ENCODE measurements at regions not wholly inside any gene's neighbourhood (a gene's known extent, or its start where the extent isn't known, plus 50 kb on each side); places are given as distances from the start of the nearest gene placed in this dataset.
A peak's percentile ranks its signal among the peaks of the same experiment; 100 is the strongest.

DNA sequence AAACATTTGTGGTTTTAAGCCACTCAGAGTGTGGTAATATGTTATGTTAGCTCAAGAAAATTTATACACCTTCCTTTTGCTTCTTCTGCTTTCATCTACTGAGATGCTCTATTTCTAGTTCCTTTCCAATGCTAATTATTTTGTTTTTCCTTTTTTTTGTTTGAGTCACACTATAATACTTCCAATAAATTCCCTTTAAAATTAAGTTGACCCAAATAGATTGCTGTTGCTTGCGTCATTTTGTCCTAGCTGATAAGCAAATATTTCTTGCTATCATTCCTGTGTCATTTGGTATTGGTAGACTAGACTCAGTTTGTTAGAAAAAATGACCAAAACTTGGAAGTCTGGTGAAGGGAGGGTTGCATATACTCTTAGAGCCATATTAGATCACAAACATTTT lies 437.0 kb upstream of the CNTN6 start:
- Histone ChIP-seq H3K4me3 (no peak overlapping the region), H3K27ac (no peak overlapping the region), H3K4me1 (no peaks in the 10 kb centered on the region), H3K9me3 (no peaks in the 10 kb centered on the region), H3K4me2 (no peak overlapping the region)
- 3% methylated on average over 1 of the region's 1 CpG for WGBS (ENCODE audit: missing lambda C conversion rate)
- ATAC-seq (no peak), FAIRE-seq (no peak), DNase-seq (ENCODE audit: low read depth in 1 of 2, low spot score in 1 of 2) (no peak)
- TF ChIP-seq CTCF (IDR thresholded peaks at IDR 0.05), result no peak
- no peak for TF ChIP-seq EHF (CRISPR knock-in tag; IDR thresholded peaks at IDR 0.05)
- no peak for TF ChIP-seq ZC3H11A (IDR thresholded peaks at IDR 0.05)
- TF ChIP-seq ESRRA (IDR thresholded peaks at IDR 0.05; ENCODE audit: borderline replicate concordance, low read length), result no peak
- no peak for TF ChIP-seq POLR2AphosphoS2 (conservative IDR thresholded peaks at IDR 0.05; ENCODE audit: low read length)
- TF ChIP-seq MAFK (IDR thresholded peaks at IDR 0.05; ENCODE audit: partially characterized antibody), result no peak
- no peak for TF ChIP-seq FOSB (CRISPR knock-in tag; IDR thresholded peaks at IDR 0.05)
- no peak for TF ChIP-seq NR3C1 (IDR thresholded peaks at IDR 0.05)
- no peak for TF ChIP-seq GATA3 (IDR thresholded peaks at IDR 0.05; ENCODE audit: borderline replicate concordance)
- no peak for TF ChIP-seq KDM5A (IDR thresholded peaks at IDR 0.05)
- TF ChIP-seq ELK1 (IDR thresholded peaks at IDR 0.05; ENCODE audit: low read depth, low read length), result no peak
- no peak for TF ChIP-seq EHMT2 (IDR thresholded peaks at IDR 0.05; ENCODE audit: low read depth)
- POLR2A ChIA-PET, result no interaction called here
- CTCF ChIA-PET, result no interaction called here

GRCh38 chr3:661356-661755 lies 431.5 kb upstream of the CNTN6 start:
- CTCF ChIA-PET, result no interaction called here

GRCh38 chr3:674116-674515 lies 418.7 kb upstream of the CNTN6 start:
- ChIA-PET CTCF (no interaction called here), POLR2A (no interaction called here)
- Histone ChIP-seq H3K4me2 (no peak overlapping the region), H3K9me3 (no peaks in the 10 kb centered on the region; the same call in 2 of the 3 replicates), H3K27ac (no peak overlapping the region), H3K4me1 (no peaks in the 10 kb centered on the region), H3K4me3 (no peak overlapping the region)
- FAIRE-seq, result no peak
- ATAC-seq, result no peak
- WGBS (ENCODE audit: missing lambda C conversion rate), result 9% methylated on average over 2 of the region's 2 CpGs
- no peak for DNase-seq (ENCODE audit: low read depth in 1 of 2, low spot score in 1 of 2)
- TF ChIP-seq RARB (CRISPR knock-in tag; IDR thresholded peaks at IDR 0.05) (no peak), KDM1A (IDR thresholded peaks at IDR 0.05; ENCODE audit: low read depth) (no peak), EP300 (IDR thresholded peaks at IDR 0.05) (no peak), EHMT2 (IDR thresholded peaks at IDR 0.05; ENCODE audit: low read depth) (no peak), ZNF302 (CRISPR knock-in tag; IDR thresholded peaks at IDR 0.05) (no peak), MAZ (IDR thresholded peaks at IDR 0.05; ENCODE audit: borderline replicate concordance, low read depth, low read length) (no peak), HEYL (CRISPR knock-in tag; IDR thresholded peaks at IDR 0.05) (no peak), FOXS1 (CRISPR knock-in tag; IDR thresholded peaks at IDR 0.05) (no peak), REST (IDR thresholded peaks at IDR 0.05) (no peak), PHF8 (IDR thresholded peaks at IDR 0.05; ENCODE audit: borderline replicate concordance, low read depth) (no peak), BHLHE40 (IDR thresholded peaks at IDR 0.05; ENCODE audit: low read depth, low read length) (no peak), E2F6 (IDR thresholded peaks at IDR 0.05; ENCODE audit: borderline replicate concordance, low read depth) (no peak), GATA3 (IDR thresholded peaks at IDR 0.05; ENCODE audit: borderline replicate concordance) (no peak)
- TF ChIP-seq, protein P1, sequence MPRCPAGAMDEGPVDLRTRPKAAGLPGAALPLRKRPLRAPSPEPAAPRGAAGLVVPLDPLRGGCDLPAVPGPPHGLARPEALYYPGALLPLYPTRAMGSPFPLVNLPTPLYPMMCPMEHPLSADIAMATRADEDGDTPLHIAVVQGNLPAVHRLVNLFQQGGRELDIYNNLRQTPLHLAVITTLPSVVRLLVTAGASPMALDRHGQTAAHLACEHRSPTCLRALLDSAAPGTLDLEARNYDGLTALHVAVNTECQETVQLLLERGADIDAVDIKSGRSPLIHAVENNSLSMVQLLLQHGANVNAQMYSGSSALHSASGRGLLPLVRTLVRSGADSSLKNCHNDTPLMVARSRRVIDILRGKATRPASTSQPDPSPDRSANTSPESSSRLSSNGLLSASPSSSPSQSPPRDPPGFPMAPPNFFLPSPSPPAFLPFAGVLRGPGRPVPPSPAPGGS (IDR thresholded peaks at IDR 0.05), result no peak
- TF ChIP-seq, protein P2, sequence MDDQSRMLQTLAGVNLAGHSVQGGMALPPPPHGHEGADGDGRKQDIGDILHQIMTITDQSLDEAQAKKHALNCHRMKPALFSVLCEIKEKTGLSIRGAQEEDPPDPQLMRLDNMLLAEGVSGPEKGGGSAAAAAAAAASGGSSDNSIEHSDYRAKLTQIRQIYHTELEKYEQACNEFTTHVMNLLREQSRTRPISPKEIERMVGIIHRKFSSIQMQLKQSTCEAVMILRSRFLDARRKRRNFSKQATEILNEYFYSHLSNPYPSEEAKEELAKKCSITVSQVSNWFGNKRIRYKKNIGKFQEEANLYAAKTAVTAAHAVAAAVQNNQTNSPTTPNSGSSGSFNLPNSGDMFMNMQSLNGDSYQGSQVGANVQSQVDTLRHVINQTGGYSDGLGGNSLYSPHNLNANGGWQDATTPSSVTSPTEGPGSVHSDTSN (IDR thresholded peaks at IDR 0.05), result no peak

More at GRCh38 chr3:661356-661755, 431.5 kb upstream of the CNTN6 start:
- POLR2A ChIA-PET, result no interaction called here
- Histone ChIP-seq H3K4me1 (no peaks in the 10 kb centered on the region), H3K4me3 (no peak overlapping the region), H3K9me3 (no peaks in the 10 kb centered on the region; the same call in 2 of the 3 replicates), H3K27ac (no peak overlapping the region), H3K4me2 (no peak overlapping the region)
- no peak for ATAC-seq
- no peak for DNase-seq (ENCODE audit: low read depth in 1 of 2, low spot score in 1 of 2)
- no peak for FAIRE-seq
- TF ChIP-seq ESRRA (IDR thresholded peaks at IDR 0.05; ENCODE audit: borderline replicate concordance, low read length), result no peak
- peak; percentile 66 for TF ChIP-seq MAFK (IDR thresholded peaks at IDR 0.05; ENCODE audit: partially characterized antibody)
- WGBS (ENCODE audit: missing lambda C conversion rate), result 7% methylated on average over 3 of the region's 3 CpGs
